M059J (cell line): ENCODE measurements at regions not wholly inside any gene's neighbourhood (a gene's known extent, or its start where the extent isn't known, plus 50 kb on each side); places are given as distances from the start of the nearest gene placed in this dataset.
A peak's percentile ranks its signal among the peaks of the same experiment; 100 is the strongest.
"Not testable (repeated sequence)": the region's sequence is repeated elsewhere in the genome, so short reads cannot be mapped to it uniquely, and the experiment has no call there.

Experiments
- DNase-seq: peaks from one replicate; pipeline ENCODE4 v3.0.0-alpha.2; 2012; ENCODE audit warnings: low read depth

GRCh38 chr6:55058682-55059081, 115.6 kb upstream of the HCRTR2 start:
- DNase-seq = no peak

- no peak for DNase-seq
Observed at GRCh38 chr6:55064711-55065420, 109.4 kb upstream of the HCRTR2 start.

DNA sequence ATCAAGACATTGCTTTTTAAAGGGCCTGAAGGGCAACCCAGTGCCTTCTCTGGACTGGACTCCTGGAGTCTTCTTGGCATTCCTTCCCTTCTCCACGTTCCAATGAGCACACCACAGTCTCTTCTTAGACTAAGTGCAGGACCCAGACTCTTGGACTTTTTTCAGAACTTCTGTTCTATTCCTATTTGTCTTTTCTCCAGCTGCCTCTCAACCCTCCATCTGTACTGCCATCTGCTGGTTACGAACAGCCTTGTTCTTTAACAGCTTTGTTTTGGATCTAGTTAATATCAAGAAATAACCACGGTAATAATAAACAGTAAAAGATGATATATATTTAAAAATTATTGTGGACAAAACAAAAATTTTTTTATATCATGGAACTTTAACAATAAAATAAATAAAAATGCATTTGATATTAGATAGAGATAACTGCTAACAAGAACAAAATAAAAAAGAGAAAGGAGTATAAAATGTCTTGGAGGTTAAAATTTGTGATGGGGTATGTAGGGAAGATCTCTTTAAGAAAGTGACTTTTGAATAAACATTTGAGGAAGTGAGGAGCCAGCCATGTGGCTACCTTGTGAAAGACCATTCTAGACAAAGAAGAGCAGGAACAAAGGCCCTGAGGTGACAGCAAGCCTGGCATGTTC, 105.1 kb upstream of the HCRTR2 start:
- DNase-seq = peak; percentile 40

- peak; percentile 27 for DNase-seq
Observed at GRCh38 chr6:55082021-55082420, 92.3 kb upstream of the HCRTR2 start.

DNA sequence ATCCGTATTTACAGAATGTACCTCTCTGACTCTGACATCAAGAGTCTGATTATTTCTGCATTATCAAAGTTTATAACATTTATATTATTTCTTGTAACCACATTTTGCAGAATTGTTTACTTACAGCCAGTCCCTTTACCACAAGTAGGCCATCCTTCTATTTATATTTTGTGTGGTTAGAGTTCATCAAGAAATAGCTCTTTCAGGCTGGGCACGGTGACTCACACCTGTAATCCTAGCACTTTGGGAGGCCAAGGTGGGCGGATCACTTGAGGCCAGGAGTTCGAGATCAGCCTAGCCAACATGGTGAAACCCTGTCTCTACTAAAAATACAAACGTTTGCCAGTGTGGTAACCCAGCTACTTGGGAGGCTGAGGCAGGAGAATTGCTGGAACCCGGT, 86.3 kb upstream of the HCRTR2 start:
- DNase-seq = peak; percentile 53

DNA sequence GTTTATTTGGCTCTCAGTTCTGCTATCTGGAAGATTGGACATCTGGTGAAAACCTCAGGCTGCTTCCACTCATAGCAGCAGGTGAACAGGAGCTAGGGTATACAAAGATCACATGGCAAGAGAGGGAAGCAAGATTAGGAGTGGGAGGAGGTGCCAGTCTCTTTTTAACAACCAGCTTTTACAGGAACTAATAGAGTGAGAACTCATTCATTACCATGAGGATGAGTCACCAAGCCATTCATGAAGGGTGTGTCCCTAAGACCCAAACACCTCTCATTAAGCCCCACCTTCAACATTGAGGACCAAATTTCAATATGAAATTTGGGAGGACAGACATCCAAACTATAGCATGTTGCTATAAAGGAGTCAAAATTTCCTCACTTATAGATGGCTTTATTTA, 85.4 kb upstream of the HCRTR2 start:
- DNase-seq = no peak

GRCh38 chr6:55089325-55089724, 85.0 kb upstream of the HCRTR2 start:
- DNase-seq = no peak

DNA sequence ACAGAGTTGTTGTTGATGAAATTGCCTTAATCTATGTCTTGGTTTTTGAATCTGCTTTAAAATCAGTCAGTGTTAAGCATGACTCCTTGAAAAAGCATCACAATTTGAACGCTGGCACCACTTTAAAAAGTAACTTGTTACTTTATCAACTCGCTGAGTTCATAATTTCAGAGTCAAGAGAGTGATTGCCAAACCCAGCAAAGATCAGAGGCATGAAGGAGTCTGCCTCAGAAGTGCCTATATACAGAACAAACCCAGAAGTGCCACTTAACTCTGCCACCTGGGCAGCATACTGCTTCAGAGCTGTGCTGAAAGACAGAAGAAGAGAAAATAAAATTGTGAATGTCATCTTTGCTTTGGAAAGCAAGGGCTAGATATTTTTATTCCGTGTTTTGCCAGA, 73.6 kb upstream of the HCRTR2 start:
- no peak for DNase-seq

DNA sequence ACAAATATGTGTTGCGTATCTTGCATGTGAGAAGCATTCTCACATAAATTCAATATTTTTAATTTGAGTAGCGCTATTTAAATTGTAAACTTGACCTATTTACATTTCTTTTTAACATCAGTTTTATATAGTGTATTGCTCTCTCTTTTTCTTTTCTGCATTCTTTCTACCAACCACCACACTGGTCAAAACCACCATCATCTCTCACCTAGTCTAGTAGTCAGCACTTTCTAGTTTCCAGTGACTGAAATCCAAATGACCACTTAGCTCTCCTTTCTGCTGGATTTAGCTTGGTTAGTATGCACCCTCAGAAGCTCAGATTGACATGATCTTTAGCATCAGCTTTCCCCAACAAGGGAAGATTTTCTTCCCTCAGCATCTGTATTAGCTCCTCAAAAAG, 73.2 kb upstream of the HCRTR2 start:
- no peak for DNase-seq

- DNase-seq = peak; percentile 4
Observed at GRCh38 chr6:55108134-55109130, 65.9 kb upstream of the HCRTR2 start.

DNA sequence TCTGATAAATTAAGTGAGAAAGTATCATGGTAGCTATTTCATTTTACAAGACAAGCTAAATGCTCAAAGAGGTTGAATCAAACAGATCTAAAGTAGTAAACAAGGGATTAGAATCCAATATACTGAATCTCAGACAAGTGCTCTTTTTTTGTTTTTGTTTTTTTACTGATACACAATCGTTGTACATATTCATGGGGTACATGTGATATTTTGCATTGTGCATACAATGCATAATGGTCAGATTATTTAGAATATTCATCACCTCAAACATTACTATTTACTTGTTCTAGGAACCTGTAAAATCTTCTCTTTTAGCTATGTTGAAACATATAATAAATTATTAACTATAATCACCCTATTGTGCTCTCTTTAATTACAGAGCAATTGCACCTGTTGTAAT, 57.0 kb upstream of the HCRTR2 start:
- no peak for DNase-seq

DNA sequence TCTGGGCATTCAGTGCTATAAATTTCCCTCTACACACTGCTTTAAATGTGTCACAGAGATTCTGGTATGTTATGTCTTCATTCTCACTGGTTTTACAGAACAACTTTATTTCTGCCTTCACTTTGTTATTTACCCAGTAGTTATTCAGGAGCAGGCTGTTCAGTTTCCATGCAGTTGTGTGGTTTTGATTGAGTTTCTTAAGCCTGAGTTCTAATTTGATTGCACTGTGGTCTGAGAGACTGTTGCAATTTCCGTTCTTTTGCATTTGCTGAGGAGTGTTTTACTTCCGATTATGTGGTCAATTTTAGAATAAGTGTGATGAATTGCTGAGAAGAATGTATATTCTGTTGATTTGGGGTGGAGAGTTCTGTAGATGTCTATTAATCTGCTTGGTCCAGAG, 50.1 kb upstream of the HCRTR2 start:
- DNase-seq = not testable (repeated sequence)
